HEK293 (cell line): ENCODE measurements at regions not wholly inside any gene's neighbourhood (a gene's known extent, or its start where the extent isn't known, plus 50 kb on each side); places are given as distances from the start of the nearest gene placed in this dataset.

Experiments used
- CTCF ChIP-seq: fragments of 450-650 bp; formaldehyde crosslinking; IDR thresholded peaks from 2 replicates; pipeline ENCODE4 v1.5.1; 2016; ENCODE audit warnings: missing biosample characterization, missing genetic modification characterization
- ZNF768 ChIP-seq: fragments of 450-650 bp; formaldehyde crosslinking; IDR thresholded peaks from 2 replicates; pipeline ENCODE4 v1.5.1; 2018; ENCODE audit warnings: missing biosample characterization, mild to moderate bottlenecking, missing genetic modification characterization

GRCh38 chr3:44031387-44032380, 210.0 kb upstream of the TOPAZ1 start:
- no peak for TF ChIP-seq ZNF768
- no peak for TF ChIP-seq CTCF (tag by site-specific recombination)
